ENCODE measurements at regions not wholly inside any gene's neighbourhood (a gene's known extent, or its start where the extent isn't known, plus 50 kb on each side); places are given as distances from the start of the nearest gene placed in this dataset.

- 85 to 91% (median 91%) methylated on average over 4 of the region's 4 CpGs for WGBS, 3 donors
- H3K27me3 ChIP-seq (ENCODE audit: insufficient read depth in 3 of 3, low read length in 2 of 3), result no peaks in the 10 kb centered on the region
Measured at GRCh38 chr11:25900814-25901213, 431.1 kb upstream of the ANO3 start.

GRCh38 chr11:25901415-25901814 lies 430.5 kb upstream of the ANO3 start:
- DNase-seq, result no peak
- Histone ChIP-seq H3K36me3 (ENCODE audit: insufficient read depth in 1 of 2, low read depth in 1 of 2) (no peaks in the 10 kb centered on the region), H3K9me3 (no peaks in the 10 kb centered on the region), H3K4me3 (no peak overlapping the region), H3K4me1 (no peaks in the 10 kb centered on the region), H3K27me3 (ENCODE audit: insufficient read depth in 3 of 3, low read length in 2 of 3) (no peaks in the 10 kb centered on the region), H3K27ac (no peak overlapping the region)
- WGBS, 3 donors, result 92 to 95% (median 95%) methylated on average over 15 of the region's 15 CpGs
- no peak for ATAC-seq
- TF ChIP-seq CTCF (IDR thresholded peaks at IDR 0.05), result no peak
- intact Hi-C loops (cut with DNase I), result no loop called here

More at GRCh38 chr11:25900814-25901213, 431.1 kb upstream of the ANO3 start:
- Histone ChIP-seq H3K27ac (no peak overlapping the region), H3K36me3 (ENCODE audit: insufficient read depth in 1 of 2, low read depth in 1 of 2) (no peaks in the 10 kb centered on the region), H3K9me3 (no peaks in the 10 kb centered on the region), H3K4me1 (no peaks in the 10 kb centered on the region), H3K4me3 (no peak overlapping the region)
- intact Hi-C loops (cut with DNase I), result no loop called here
- ATAC-seq, result no peak
- no peak for DNase-seq
- no peak for TF ChIP-seq CTCF (IDR thresholded peaks at IDR 0.05)

- no peak overlapping the region for H3K27ac ChIP-seq
- H3K4me3 ChIP-seq, result no peak overlapping the region
- no peak for TF ChIP-seq CTCF (IDR thresholded peaks at IDR 0.05)
- ATAC-seq, result no peak
- DNase-seq, result no peak
- no peaks in the 10 kb centered on the region for H3K36me3 ChIP-seq (ENCODE audit: insufficient read depth in 1 of 2, low read depth in 1 of 2)
- H3K4me1 ChIP-seq, result no peaks in the 10 kb centered on the region
- intact Hi-C loops (cut with DNase I), result no loop called here
- WGBS, 3 donors, result 44 to 93% (median 83%) methylated on average over 3 of the region's 3 CpGs
- H3K9me3 ChIP-seq, result no peaks in the 10 kb centered on the region
- no peaks in the 10 kb centered on the region for H3K27me3 ChIP-seq (ENCODE audit: insufficient read depth in 3 of 3, low read length in 2 of 3)
Measured at GRCh38 chr11:25902476-25902875, 429.5 kb upstream of the ANO3 start.

GRCh38 chr11:25908726-25909125 lies 423.2 kb upstream of the ANO3 start:
- ATAC-seq (no peak), DNase-seq (no peak)
- no peak overlapping the region for H3K27ac ChIP-seq
- no peaks in the 10 kb centered on the region for H3K9me3 ChIP-seq
- H3K36me3 ChIP-seq (ENCODE audit: insufficient read depth in 1 of 2, low read depth in 1 of 2), result no peaks in the 10 kb centered on the region
- no peaks in the 10 kb centered on the region for H3K4me1 ChIP-seq
- no peak for TF ChIP-seq CTCF (IDR thresholded peaks at IDR 0.05)
- intact Hi-C loops (cut with DNase I), result no loop called here
- H3K4me3 ChIP-seq, result no peak overlapping the region
- 71 to 85% (median 72%) methylated on average over 2 of the region's 2 CpGs for WGBS, 3 donors
- H3K27me3 ChIP-seq (ENCODE audit: insufficient read depth in 3 of 3, low read length in 2 of 3), result no peaks in the 10 kb centered on the region

GRCh38 chr11:25910086-25910485 lies 421.8 kb upstream of the ANO3 start:
- TF ChIP-seq CTCF (IDR thresholded peaks at IDR 0.05), result no peak
- intact Hi-C loops (cut with DNase I), result no loop called here
- no peaks in the 10 kb centered on the region for H3K36me3 ChIP-seq (ENCODE audit: insufficient read depth in 1 of 2, low read depth in 1 of 2)
- H3K4me1 ChIP-seq, result no peaks in the 10 kb centered on the region
- no peaks in the 10 kb centered on the region for H3K27me3 ChIP-seq (ENCODE audit: insufficient read depth in 3 of 3, low read length in 2 of 3)
- 70 to 77% (median 73%) methylated on average over 1 of the region's 1 CpG for WGBS, 3 donors
- H3K27ac ChIP-seq, result no peak overlapping the region
- no peak overlapping the region for H3K4me3 ChIP-seq
- ATAC-seq (no peak), DNase-seq (no peak)
- peaks cover 5% of the 10 kb centered on the region for H3K9me3 ChIP-seq
